ENCODE measurements at regions not wholly inside any gene's neighbourhood (a gene's known extent, or its start where the extent isn't known, plus 50 kb on each side); places are given as distances from the start of the nearest gene placed in this dataset.

DNA sequence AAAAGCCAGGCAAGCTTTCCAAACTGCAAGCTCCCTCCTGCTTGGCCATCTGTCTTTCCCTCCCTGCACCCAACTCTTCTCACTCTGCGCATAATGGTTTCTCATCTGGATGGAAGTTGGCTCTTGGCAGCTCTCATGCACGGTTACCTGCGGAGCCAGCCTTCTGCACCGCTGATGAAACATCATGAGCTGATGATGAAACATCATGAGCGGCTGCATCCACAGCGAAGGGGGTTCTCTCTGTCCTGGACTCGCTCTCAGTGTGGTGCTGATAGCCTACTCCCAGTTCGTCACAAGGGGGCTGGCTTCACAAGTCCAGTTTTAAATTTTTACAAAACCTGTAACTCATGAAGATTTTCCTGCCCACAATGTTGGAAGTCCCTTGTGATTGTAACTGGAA lies 457.5 kb downstream of the ACTR3B start:
- TF ChIP-seq, protein P1, sequence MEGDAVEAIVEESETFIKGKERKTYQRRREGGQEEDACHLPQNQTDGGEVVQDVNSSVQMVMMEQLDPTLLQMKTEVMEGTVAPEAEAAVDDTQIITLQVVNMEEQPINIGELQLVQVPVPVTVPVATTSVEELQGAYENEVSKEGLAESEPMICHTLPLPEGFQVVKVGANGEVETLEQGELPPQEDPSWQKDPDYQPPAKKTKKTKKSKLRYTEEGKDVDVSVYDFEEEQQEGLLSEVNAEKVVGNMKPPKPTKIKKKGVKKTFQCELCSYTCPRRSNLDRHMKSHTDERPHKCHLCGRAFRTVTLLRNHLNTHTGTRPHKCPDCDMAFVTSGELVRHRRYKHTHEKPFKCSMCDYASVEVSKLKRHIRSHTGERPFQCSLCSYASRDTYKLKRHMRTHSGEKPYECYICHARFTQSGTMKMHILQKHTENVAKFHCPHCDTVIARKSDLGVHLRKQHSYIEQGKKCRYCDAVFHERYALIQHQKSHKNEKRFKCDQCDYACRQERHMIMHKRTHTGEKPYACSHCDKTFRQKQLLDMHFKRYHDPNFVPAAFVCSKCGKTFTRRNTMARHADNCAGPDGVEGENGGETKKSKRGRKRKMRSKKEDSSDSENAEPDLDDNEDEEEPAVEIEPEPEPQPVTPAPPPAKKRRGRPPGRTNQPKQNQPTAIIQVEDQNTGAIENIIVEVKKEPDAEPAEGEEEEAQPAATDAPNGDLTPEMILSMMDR (IDR thresholded peaks at IDR 0.05) = no peak
- no peak for TF ChIP-seq POLR2A (IDR thresholded peaks at IDR 0.05)
- TF ChIP-seq POLR2AphosphoS5 (IDR thresholded peaks at IDR 0.05) = no peak
